Ovary (tissue), 7 donors: ENCODE measurements at regions not wholly inside any gene's neighbourhood (a gene's known extent, or its start where the extent isn't known, plus 50 kb on each side); places are given as distances from the start of the nearest gene placed in this dataset.

Experiments used
- DNase-seq, 5 donors: peaks; one replicate each; pipeline ENCODE4 v3.0.0-alpha.2; 2019 to 2020
- H3K27ac ChIP-seq, 2 donors: fragments of 200-600 bp; one replicate each; pipeline versions ENCODE4 v1.5.1 to v1.8.0; 2019 to 2022
- H3K27me3 ChIP-seq: fragments of 200-600 bp; one replicate; pipeline ENCODE4 v1.8.0; 2022
- H3K36me3 ChIP-seq: fragments of 200-600 bp; sonication (generic); one replicate; pipeline ENCODE4 v1.5.1; 2019
- H3K4me1 ChIP-seq: one replicate; pipeline ENCODE4 v1.8.1; 2013; ENCODE audit warnings: mild to moderate bottlenecking, moderate library complexity; ENCODE audit not compliant: insufficient read depth
- H3K4me3 ChIP-seq: fragments of 200-600 bp; sonication (generic); one replicate; pipeline ENCODE4 v1.5.1; 2017
- H3K9me3 ChIP-seq, 2 donors: fragments of 200-600 bp in 1 of 2; sonication (generic) in 1 of 2; one replicate each; pipeline versions ENCODE4 v1.5.1 to v1.8.1; 2013 to 2019; ENCODE audit warnings: mild to moderate bottlenecking in 1 of 2, moderate library complexity in 1 of 2
- CTCF ChIP-seq, 3 donors: fragments of 450-650 bp in 2 of 3; fragments of 200-600 bp in 1 of 3; IDR thresholded peaks; one replicate each; pipeline versions ENCODE4 v1.5.1 to v1.8.0; 2016 to 2022; ENCODE audit warnings: antibody characterized with exemption in 3 of 3, mild to moderate bottlenecking in 1 of 3
- EP300 ChIP-seq: sonication (generic); formaldehyde crosslinking; IDR thresholded peaks from one replicate; pipeline ENCODE4 v1.6.1; 2017; ENCODE audit warnings: antibody characterized with exemption
- POLR2A ChIP-seq: fragments of 450-650 bp; IDR thresholded peaks from one replicate; pipeline ENCODE4 v1.6.1; 2017; ENCODE audit warnings: antibody characterized with exemption, mild to moderate bottlenecking, moderate library complexity
- WGBS, 3 donors: extraction: QIAGEN DNeasy Blood & Tissue Kit in 1 of 3; methylation state at CpG; one replicate each; pipeline versions ENCODE4 v1.1.5 to v1.1.7; 2013 to 2017; 5-methylcytosine and 5-hydroxymethylcytosine counted together
- intact Hi-C, 4 donors: fragments of 100-400 bp; cut with DNase I; formaldehyde crosslinking; loops; one replicate each; pipeline versions ENCODE4 v1.11.0 to v1.15.1; 2022 to 2023
- donor health status: DM: no; HTN: no; CAD: no; lungs with moderate emphysema.
- donor health status: DM: no; HTN: no; CAD: no.
- donor health status: Bipolar disorder and iron deficiency.
- donor health status: DM: no; HTN: no; CAD: no.
- donor health status: DM: yes; HTN: yes; CAD: no.

GRCh38 chr3:38890426-38890825, 74.4 kb upstream of the SCN10A start:
- TF ChIP-seq POLR2A (no peak), CTCF (IDR thresholded peaks at IDR 0.05) (no peak), EP300 (no peak)
- no peaks in the 10 kb centered on the region for H3K4me1 ChIP-seq
- intact Hi-C loops: no loop called here
- DNase-seq: no peak
- H3K27ac ChIP-seq: no peak overlapping the region
- H3K9me3 ChIP-seq: no peaks in the 10 kb centered on the region
- H3K36me3 ChIP-seq: no peaks in the 10 kb centered on the region
- 85 to 92% (median 85%) methylated on average over 4 of the region's 4 CpGs for WGBS, 3 donors
- H3K4me3 ChIP-seq: no peak overlapping the region
- no peaks in the 10 kb centered on the region for H3K27me3 ChIP-seq

GRCh38 chr3:38878646-38879045, 62.6 kb upstream of the SCN10A start:
- no peaks in the 10 kb centered on the region for H3K9me3 ChIP-seq
- H3K4me3 ChIP-seq: no peak overlapping the region
- no peaks in the 10 kb centered on the region for H3K4me1 ChIP-seq
- no peaks in the 10 kb centered on the region for H3K36me3 ChIP-seq
- intact Hi-C loops: no loop called here
- TF ChIP-seq POLR2A: no peak
- no peak for TF ChIP-seq EP300
- TF ChIP-seq CTCF (IDR thresholded peaks at IDR 0.05): no peak
- H3K27ac ChIP-seq: no peak overlapping the region
- no peaks in the 10 kb centered on the region for H3K27me3 ChIP-seq
- no peak for DNase-seq
